ENCODE measurements at regions not wholly inside any gene's neighbourhood (a gene's known extent, or its start where the extent isn't known, plus 50 kb on each side); places are given as distances from the start of the nearest gene placed in this dataset.

- Histone ChIP-seq H3K9me3 (ENCODE audit: low read depth, low read length) (no peaks in the 10 kb centered on the region), H3K27me3 (ENCODE audit: insufficient read depth, low read length) (no peaks in the 10 kb centered on the region), H3K27ac (ENCODE audit: low read depth, low read length) (no peak overlapping the region), H3K79me2 (ENCODE audit: insufficient read depth, low read length) (no peaks in the 10 kb centered on the region), H3K4me3 (ENCODE audit: insufficient read depth, low read length) (no peak overlapping the region), H3K36me3 (ENCODE audit: insufficient read depth, low read length) (no peaks in the 10 kb centered on the region), H2AFZ (ENCODE audit: low read length) (no peak overlapping the region), H4K20me1 (ENCODE audit: insufficient read depth, low read length) (no peaks in the 10 kb centered on the region), H3K4me2 (ENCODE audit: insufficient read depth, low read length) (no peak overlapping the region), H3K4me1 (ENCODE audit: insufficient read depth, low read length) (no peaks in the 10 kb centered on the region)
- no peak for DNase-seq (ENCODE audit: insufficient read length, low spot score, missing footprints)
- no peak for TF ChIP-seq CTCF (IDR thresholded peaks at IDR 0.05; ENCODE audit: extremely low read depth, low read depth, low read length)
These were observed 120.0 kb downstream of the UQCRFS1 start for GRCh38 chr19:29092712-29093552.

- Histone ChIP-seq H2AFZ (ENCODE audit: low read length) (no peak overlapping the region), H3K79me2 (ENCODE audit: insufficient read depth, low read length) (no peaks in the 10 kb centered on the region), H3K4me1 (ENCODE audit: insufficient read depth, low read length) (no peaks in the 10 kb centered on the region), H3K9me3 (ENCODE audit: low read depth, low read length) (no peaks in the 10 kb centered on the region), H3K36me3 (ENCODE audit: insufficient read depth, low read length) (no peaks in the 10 kb centered on the region), H3K4me3 (ENCODE audit: insufficient read depth, low read length) (no peak overlapping the region), H3K27me3 (ENCODE audit: insufficient read depth, low read length) (no peaks in the 10 kb centered on the region), H4K20me1 (ENCODE audit: insufficient read depth, low read length) (no peaks in the 10 kb centered on the region), H3K4me2 (ENCODE audit: insufficient read depth, low read length) (no peak overlapping the region), H3K27ac (ENCODE audit: low read depth, low read length) (no peak overlapping the region)
- no peak for DNase-seq (ENCODE audit: insufficient read length, low spot score, missing footprints)
- TF ChIP-seq CTCF (IDR thresholded peaks at IDR 0.05; ENCODE audit: extremely low read depth, low read depth, low read length) = no peak
These were observed 122.0 kb downstream of the UQCRFS1 start for GRCh38 chr19:29090783-29091526.

GRCh38 chr19:29089315-29089870, 123.6 kb downstream of the UQCRFS1 start:
- DNase-seq (ENCODE audit: insufficient read length, low spot score, missing footprints) = no peak
- Histone ChIP-seq H2AFZ (ENCODE audit: low read length) (no peak overlapping the region), H4K20me1 (ENCODE audit: insufficient read depth, low read length) (no peaks in the 10 kb centered on the region), H3K27me3 (ENCODE audit: insufficient read depth, low read length) (no peaks in the 10 kb centered on the region), H3K4me2 (ENCODE audit: insufficient read depth, low read length) (no peak overlapping the region), H3K27ac (ENCODE audit: low read depth, low read length) (no peak overlapping the region), H3K36me3 (ENCODE audit: insufficient read depth, low read length) (no peaks in the 10 kb centered on the region), H3K4me3 (ENCODE audit: insufficient read depth, low read length) (no peak overlapping the region), H3K9me3 (ENCODE audit: low read depth, low read length) (no peaks in the 10 kb centered on the region), H3K4me1 (ENCODE audit: insufficient read depth, low read length) (no peaks in the 10 kb centered on the region), H3K79me2 (ENCODE audit: insufficient read depth, low read length) (no peaks in the 10 kb centered on the region)
- no peak for TF ChIP-seq CTCF (IDR thresholded peaks at IDR 0.05; ENCODE audit: extremely low read depth, low read depth, low read length)

GRCh38 chr19:29088761-29089160, 124.2 kb downstream of the UQCRFS1 start:
- no peak overlapping the region for H3K4me2 ChIP-seq (ENCODE audit: insufficient read depth, low read length)
- no peak overlapping the region for H3K4me3 ChIP-seq (ENCODE audit: insufficient read depth, low read length)
- no peaks in the 10 kb centered on the region for H3K9me3 ChIP-seq (ENCODE audit: low read depth, low read length)
- H2AFZ ChIP-seq (ENCODE audit: low read length) = no peak overlapping the region
- H4K20me1 ChIP-seq (ENCODE audit: insufficient read depth, low read length) = no peaks in the 10 kb centered on the region
- H3K4me1 ChIP-seq (ENCODE audit: insufficient read depth, low read length) = no peaks in the 10 kb centered on the region
- H3K27ac ChIP-seq (ENCODE audit: low read depth, low read length) = no peak overlapping the region
- H3K36me3 ChIP-seq (ENCODE audit: insufficient read depth, low read length) = no peaks in the 10 kb centered on the region
- no peaks in the 10 kb centered on the region for H3K79me2 ChIP-seq (ENCODE audit: insufficient read depth, low read length)
- TF ChIP-seq CTCF (IDR thresholded peaks at IDR 0.05; ENCODE audit: extremely low read depth, low read depth, low read length) = no peak
- DNase-seq (ENCODE audit: insufficient read length, low spot score, missing footprints) = no peak
- no peaks in the 10 kb centered on the region for H3K27me3 ChIP-seq (ENCODE audit: insufficient read depth, low read length)

All from osteoblast (primary cell).